ENCODE measurements at regions not wholly inside any gene's neighbourhood (a gene's known extent, or its start where the extent isn't known, plus 50 kb on each side); places are given as distances from the start of the nearest gene placed in this dataset.

- TF ChIP-seq CTCF (IDR thresholded peaks at IDR 0.05), result no peak
- TF ChIP-seq POLR2A (IDR thresholded peaks at IDR 0.05), result no peak
Observed at GRCh38 chr7:22884911-22885788, 62.5 kb upstream of the TOMM7 start.
